HG03460 (cell line): ENCODE measurements at regions not wholly inside any gene's neighbourhood (a gene's known extent, or its start where the extent isn't known, plus 50 kb on each side); places are given as distances from the start of the nearest gene placed in this dataset.

Experiments used
- ATAC-seq: cut with Tn5 transposase; IDR thresholded peaks from one replicate; pipeline ENCODE4 v1.9.1; 2021; ENCODE audit not compliant: unreplicated experiment

GRCh38 chr5:124093658-124094057, 581.7 kb downstream of the CSNK1G3 start:
- no peak for ATAC-seq

GRCh38 chr5:124090115-124090514, 578.1 kb downstream of the CSNK1G3 start:
- ATAC-seq: no peak

- ATAC-seq: no peak
These were observed 577.6 kb downstream of the CSNK1G3 start for GRCh38 chr5:124089578-124089977.

GRCh38 chr5:124088289-124089032, 576.5 kb downstream of the CSNK1G3 start:
- ATAC-seq: no peak

GRCh38 chr5:124087752-124088151, 575.8 kb downstream of the CSNK1G3 start:
- ATAC-seq: no peak

- no peak for ATAC-seq
These were observed 568.3 kb downstream of the CSNK1G3 start for GRCh38 chr5:124080256-124080655.

- ATAC-seq: no peak
These were observed 567.1 kb downstream of the CSNK1G3 start for GRCh38 chr5:124079062-124079461.

GRCh38 chr5:124074500-124074899, 562.5 kb downstream of the CSNK1G3 start:
- ATAC-seq: no peak

GRCh38 chr5:124072570-124072969, 560.6 kb downstream of the CSNK1G3 start:
- no peak for ATAC-seq

GRCh38 chr5:124071039-124071438, 559.1 kb downstream of the CSNK1G3 start:
- ATAC-seq: no peak

GRCh38 chr5:124065508-124065907, 553.5 kb downstream of the CSNK1G3 start:
- no peak for ATAC-seq

GRCh38 chr5:124064956-124065355, 553.0 kb downstream of the CSNK1G3 start:
- no peak for ATAC-seq

- ATAC-seq: no peak
These were observed 549.7 kb downstream of the CSNK1G3 start for GRCh38 chr5:124061663-124062062.

- no peak for ATAC-seq
These were observed 549.1 kb downstream of the CSNK1G3 start for GRCh38 chr5:124061068-124061430.

GRCh38 chr5:124060413-124061067, 548.6 kb downstream of the CSNK1G3 start:
- no peak for ATAC-seq

GRCh38 chr5:124060011-124060410, 548.0 kb downstream of the CSNK1G3 start:
- ATAC-seq: no peak

GRCh38 chr5:124059200-124059599, 547.2 kb downstream of the CSNK1G3 start:
- ATAC-seq: no peak

- no peak for ATAC-seq
These were observed 545.8 kb downstream of the CSNK1G3 start for GRCh38 chr5:124057724-124058231.

GRCh38 chr5:124056991-124057723, 545.2 kb downstream of the CSNK1G3 start:
- ATAC-seq: peak; percentile 46

GRCh38 chr5:124056326-124056990, 544.5 kb downstream of the CSNK1G3 start:
- ATAC-seq: peak; percentile 69

GRCh38 chr5:124055751-124056150, 543.8 kb downstream of the CSNK1G3 start:
- ATAC-seq: no peak
